LHCN-M2 (cell line): ENCODE measurements at regions not wholly inside any gene's neighbourhood (a gene's known extent, or its start where the extent isn't known, plus 50 kb on each side); places are given as distances from the start of the nearest gene placed in this dataset.
A peak's percentile ranks its signal among the peaks of the same experiment; 100 is the strongest.

ENCODE experiments used
- DNase-seq: peaks from one replicate; pipeline ENCODE4 v3.0.0-alpha.2; 2012; ENCODE audit warnings: low read depth

DNA sequence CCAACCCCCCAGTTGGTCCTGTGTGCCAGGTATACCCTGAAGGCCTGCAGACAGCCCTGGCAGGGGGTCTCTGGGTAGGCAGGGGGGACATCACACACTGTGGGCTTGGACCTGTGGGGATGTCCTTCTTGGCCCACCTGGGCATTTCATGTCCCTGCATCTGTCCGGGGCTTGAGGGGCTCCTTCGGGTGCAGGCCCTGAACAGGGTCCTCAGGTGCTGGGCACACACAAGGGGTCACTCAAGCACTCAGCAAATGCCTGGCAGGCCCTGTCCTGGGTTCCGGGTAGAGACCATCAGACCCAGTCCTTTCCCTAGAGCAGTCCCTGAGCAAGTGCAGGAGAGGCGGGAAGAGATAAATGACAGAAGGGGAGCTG lies 70.5 kb upstream of the WNT11 start:
- DNase-seq = no peak

DNA sequence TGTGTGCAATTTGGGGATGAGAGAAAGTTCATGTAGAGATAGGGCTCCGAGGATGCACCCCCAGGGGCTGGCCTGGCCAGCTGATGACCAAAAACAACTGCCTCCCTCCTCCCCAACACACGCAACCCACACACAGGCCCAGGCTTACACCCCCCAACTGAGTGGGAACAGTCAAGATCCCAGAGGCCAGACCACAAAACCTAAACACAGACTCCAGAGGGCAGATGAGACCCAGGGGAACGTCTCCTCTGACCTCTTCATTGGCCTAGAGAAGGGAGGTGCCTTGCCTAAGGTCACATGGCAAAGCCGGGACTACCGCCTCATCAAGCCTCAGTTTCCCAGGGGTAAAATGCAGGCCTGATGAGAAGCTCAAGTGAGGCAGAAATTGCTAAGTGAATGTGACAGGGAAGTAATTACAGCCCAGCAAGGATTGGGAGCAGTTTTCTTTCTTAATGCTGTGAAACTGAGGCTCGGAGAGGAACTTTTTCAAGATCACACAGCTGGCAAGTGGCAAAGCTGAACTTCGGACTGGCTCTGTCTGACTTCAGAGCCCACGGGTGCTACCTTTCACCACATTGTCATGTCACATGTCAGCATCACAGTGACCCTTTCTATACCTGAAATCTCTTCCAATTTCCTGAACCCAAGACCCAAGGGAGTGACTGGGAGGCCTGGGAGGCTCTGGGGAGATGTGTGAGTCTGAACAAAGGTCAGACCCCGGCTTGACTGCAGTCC lies 69.9 kb upstream of the WNT11 start:
- no peak for DNase-seq

DNA sequence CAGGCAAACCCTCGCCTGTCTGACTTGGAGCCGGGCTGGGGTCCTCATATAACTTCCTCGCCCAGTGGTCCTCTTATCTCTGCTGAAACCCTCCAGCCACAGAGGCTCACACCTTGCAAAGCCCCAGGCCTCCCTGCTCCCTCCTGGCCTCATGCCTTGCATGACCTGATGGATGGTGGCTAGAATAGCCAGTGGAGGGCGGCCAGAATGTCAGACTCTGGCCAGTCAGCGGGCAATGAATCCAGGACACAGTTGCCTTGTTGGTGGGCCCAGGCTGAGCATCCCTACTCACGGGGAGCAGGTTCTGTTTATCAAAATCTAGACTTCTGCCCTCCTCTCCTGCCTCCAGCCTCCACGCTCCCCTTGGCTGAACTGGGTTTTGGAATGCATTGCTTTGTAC lies 69.1 kb upstream of the WNT11 start:
- no peak for DNase-seq

- DNase-seq = no peak
Measured at GRCh38 chr11:76271068-76271467, 64.8 kb upstream of the WNT11 start.

DNA sequence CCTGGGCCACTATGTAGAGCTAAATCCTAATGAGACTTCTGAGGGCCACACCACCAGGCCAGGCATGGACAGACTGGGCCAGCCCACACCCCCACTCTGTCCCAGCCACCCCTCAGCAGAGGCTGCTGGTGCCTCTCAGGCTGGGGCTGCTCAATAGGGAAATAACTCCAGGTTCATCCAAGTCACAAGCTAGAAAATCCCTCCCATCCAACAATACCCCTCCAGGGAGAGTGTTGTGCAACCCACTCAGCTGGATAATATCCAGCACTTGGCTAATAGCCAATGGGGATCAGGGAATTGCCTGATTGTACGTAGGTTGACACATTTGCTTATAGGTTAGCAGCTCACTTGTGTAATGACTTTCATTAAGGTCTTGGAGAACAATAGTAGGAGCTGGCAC lies 64.1 kb upstream of the WNT11 start:
- DNase-seq = no peak

DNA sequence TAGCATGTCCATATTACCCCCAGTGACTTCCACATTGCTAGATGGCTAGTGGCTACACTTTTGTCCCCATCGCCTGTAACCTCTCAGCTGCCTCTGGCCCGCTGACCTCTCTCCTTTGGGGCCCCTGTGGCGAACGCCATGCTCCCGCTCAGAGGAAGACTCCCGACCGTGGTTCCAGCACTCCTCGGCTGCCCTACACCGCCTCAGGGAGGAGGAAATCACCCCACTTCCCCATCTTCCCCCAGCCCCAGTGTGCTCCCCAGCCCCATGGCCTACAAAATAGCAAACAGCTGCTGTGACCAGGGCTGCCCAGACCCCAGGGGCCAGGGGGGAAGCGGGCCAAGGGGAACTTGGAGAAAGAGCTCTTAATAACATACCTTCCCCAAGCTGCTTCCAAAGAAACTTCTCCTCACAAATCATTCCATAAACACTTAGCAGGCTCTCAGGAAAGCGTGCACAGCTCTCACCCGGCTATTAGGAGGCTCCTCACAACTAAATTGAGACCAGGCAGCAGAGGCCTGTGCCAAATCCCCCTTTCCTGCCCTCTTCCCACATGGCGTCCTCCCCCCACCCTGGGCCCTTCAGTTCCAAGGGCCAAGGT lies 63.5 kb upstream of the WNT11 start:
- no peak for DNase-seq

DNA sequence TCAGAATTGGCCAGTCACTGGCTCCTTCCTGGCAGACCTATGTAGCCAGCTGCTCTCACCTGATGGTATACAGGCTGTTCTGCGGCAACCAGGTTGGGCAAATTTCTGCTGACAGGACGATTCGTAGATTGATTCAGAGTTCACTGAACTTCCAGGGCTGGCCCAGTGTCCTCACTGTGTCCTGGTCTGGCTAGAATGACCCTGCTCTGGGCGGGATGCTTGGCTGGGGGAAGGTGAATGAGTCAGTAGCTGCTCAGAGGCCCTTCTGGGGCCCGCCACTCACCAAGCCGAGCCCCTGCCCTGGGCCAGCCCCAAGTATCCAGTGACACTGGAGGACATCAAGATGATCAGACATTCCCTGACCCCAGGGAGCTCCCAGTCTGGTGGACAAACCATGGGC lies 62.9 kb upstream of the WNT11 start:
- DNase-seq = no peak

DNA sequence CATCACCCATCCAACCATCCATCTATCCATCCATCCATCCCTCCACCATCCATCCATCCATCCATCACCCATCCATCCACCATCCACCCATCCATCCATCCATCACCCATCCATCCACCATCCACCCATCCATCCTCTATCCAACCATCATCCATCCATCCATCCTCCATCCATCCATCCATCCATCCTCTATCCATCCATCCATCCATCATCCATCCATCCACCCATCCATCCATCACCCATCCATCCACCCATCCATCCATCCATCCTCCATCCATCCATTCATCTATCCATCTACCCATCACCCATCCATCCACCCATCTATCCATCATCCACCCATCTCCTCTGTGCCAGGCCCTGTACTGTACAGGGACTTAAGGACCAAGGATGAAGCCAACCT lies 62.2 kb upstream of the WNT11 start:
- no peak for DNase-seq

DNA sequence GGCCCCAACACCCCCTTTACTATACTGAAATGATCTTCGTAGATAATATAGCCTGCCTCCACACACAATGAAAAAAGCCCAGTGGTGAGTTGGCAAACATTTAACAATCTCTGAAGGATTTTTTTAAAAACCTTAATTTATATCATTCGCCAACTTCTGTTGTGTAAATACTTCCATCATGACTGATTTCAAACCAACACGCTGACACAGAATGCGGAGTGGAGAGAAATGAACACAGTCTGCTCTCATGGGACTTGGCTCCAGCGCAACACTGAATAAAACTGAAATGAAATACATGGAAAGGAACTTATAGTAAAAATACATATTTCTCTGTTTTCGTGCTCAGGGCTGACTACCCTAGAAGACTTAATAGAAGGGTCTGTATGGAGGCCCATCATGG lies 61.3 kb upstream of the WNT11 start:
- no peak for DNase-seq

- peak; percentile 59 for DNase-seq
Measured at GRCh38 chr11:76266286-76267100, 60.2 kb upstream of the WNT11 start.

DNA sequence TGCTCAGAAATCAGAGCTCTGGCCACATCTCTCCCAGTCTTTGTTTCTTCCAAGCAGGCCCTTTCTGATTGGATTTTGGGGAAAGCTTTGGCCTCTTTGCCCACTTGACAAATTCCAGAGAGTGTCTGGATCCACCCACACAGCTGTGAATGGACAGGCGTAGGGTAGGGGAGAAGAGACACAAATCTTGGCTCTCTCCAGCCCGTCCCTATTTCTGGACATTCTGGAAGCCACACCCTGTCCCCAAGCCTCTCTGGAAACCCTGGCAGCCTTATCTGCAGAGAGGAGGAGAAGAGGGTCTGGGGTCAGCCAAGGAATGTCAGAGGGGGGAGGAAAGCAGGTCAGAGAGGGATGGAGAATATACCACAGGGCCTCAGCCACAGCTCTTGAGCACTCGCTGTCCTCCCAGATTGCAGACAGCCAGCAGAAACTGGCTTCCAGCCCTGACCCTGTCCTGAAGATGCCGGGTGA lies 59.5 kb upstream of the WNT11 start:
- no peak for DNase-seq

- DNase-seq = no peak
Measured at GRCh38 chr11:76263657-76264056, 57.4 kb upstream of the WNT11 start.

GRCh38 chr11:76263166-76263565 lies 56.9 kb upstream of the WNT11 start:
- DNase-seq = no peak

- no peak for DNase-seq
Measured at GRCh38 chr11:76260296-76260925, 54.1 kb upstream of the WNT11 start.

DNA sequence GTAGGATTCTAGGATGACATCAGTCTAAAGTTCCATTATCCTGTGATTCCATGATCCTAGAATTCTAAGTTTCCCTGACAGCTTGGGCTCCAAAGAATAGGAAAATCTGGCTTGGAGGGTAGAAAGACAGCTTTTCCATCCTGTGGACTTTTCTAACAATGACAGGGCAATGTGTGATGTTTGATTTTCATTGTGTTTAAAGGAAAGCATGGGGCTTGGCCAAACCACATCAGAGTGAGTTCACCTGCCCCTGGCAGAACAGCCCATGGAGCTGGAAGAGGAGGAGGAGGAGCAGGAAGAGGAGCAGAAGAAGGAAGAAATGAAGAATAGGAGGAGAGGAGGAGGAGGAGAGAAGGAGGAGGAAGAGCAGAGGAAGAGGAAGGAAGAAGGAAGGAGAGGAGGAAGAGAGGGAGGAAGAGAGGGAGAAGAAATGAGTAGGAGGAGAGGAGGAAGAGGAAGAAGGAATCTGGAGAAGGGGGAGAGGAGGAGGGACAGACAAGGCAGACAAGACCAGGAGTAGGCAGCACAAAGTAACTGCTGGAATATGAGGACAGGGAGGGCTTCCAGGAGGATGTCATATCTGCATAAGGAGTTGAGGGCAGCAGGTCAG lies 53.1 kb upstream of the WNT11 start:
- no peak for DNase-seq

DNA sequence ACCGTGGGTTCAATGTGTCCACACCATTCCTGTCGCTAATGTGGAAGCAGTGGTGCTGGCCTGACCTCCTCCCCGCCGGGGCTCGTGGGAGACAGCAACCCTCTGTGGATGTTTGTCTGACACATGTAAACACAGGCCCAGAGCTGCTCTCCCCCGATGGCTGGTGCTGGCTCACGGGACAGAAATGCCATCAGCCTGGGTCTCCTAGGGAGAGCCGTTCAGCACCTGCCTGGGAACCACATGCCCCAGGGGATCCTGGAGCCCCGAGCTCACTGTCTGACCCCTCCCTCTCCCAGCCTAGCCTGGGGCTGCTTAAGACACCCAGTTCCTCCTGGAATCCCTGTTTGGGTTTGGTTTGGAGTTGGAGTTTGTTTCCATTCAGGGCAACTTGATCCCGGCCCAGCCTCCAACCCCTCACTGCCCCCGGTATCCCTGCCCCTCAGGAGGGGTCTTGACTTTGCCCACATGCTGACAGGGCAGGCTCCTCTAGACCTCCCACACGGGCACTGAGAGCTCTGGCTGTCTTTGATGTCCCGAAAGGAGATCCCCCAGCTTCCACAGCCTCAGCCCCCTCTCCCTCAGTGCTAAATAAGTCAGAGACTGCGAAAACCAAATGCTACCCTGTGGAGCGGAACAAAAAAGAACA lies 50.9 kb upstream of the WNT11 start:
- no peak for DNase-seq

GRCh38 chr11:76256448-76256847 lies 50.1 kb upstream of the WNT11 start:
- no peak for DNase-seq
